ENCODE measurements at regions not wholly inside any gene's neighbourhood (a gene's known extent, or its start where the extent isn't known, plus 50 kb on each side); places are given as distances from the start of the nearest gene placed in this dataset.

- TF ChIP-seq CTCF (IDR thresholded peaks at IDR 0.05; ENCODE audit: borderline replicate concordance, extremely low read depth, insufficient read depth) = no peak
- FAIRE-seq = no peak
- intact Hi-C loops (cut with DNase I) = no loop called here
- H3K4me1 ChIP-seq (ENCODE audit: control insufficient read depth in 2 of 3, insufficient read depth in 2 of 3, low read depth in 1 of 3, low read length in 3 of 3) = no peaks in the 10 kb centered on the region
- H3K27me3 ChIP-seq (ENCODE audit: control insufficient read depth, insufficient read depth, low read length) = no peaks in the 10 kb centered on the region
- H3K9ac ChIP-seq (ENCODE audit: low read length in 3 of 3) = no peak overlapping the region
- no peak overlapping the region for H3K27ac ChIP-seq (ENCODE audit: low read depth in 2 of 2, low read length in 2 of 2)
- no peaks in the 10 kb centered on the region for H3K9me3 ChIP-seq (ENCODE audit: control insufficient read depth in 2 of 3, insufficient read depth in 1 of 3, low read length in 3 of 3)
- no peak overlapping the region for H3K4me3 ChIP-seq (ENCODE audit: low read length in 3 of 3)
- DNase-seq = no peak
- H3K36me3 ChIP-seq (ENCODE audit: control insufficient read depth in 2 of 3, insufficient read depth in 3 of 3, low read length in 3 of 3) = no peaks in the 10 kb centered on the region
These were observed 256.5 kb downstream of the TBC1D4 start for GRCh38 chr13:75225288-75226032.

- H3K9ac ChIP-seq (ENCODE audit: low read length in 3 of 3) = no peak overlapping the region
- intact Hi-C loops (cut with DNase I) = no loop called here
- H3K36me3 ChIP-seq (ENCODE audit: control insufficient read depth in 2 of 3, insufficient read depth in 3 of 3, low read length in 3 of 3) = no peaks in the 10 kb centered on the region
- H3K4me3 ChIP-seq (ENCODE audit: low read length in 3 of 3) = no peak overlapping the region
- H3K27ac ChIP-seq (ENCODE audit: low read depth in 2 of 2, low read length in 2 of 2) = no peak overlapping the region
- DNase-seq (no peak), FAIRE-seq (no peak)
- H3K4me1 ChIP-seq (ENCODE audit: control insufficient read depth in 2 of 3, insufficient read depth in 2 of 3, low read depth in 1 of 3, low read length in 3 of 3) = no peaks in the 10 kb centered on the region
- no peak for TF ChIP-seq CTCF (IDR thresholded peaks at IDR 0.05; ENCODE audit: borderline replicate concordance, extremely low read depth, insufficient read depth)
- no peaks in the 10 kb centered on the region for H3K27me3 ChIP-seq (ENCODE audit: control insufficient read depth, insufficient read depth, low read length)
- H3K9me3 ChIP-seq (ENCODE audit: control insufficient read depth in 2 of 3, insufficient read depth in 1 of 3, low read length in 3 of 3) = no peaks in the 10 kb centered on the region
These were observed 257.8 kb downstream of the TBC1D4 start for GRCh38 chr13:75224053-75224742.

- Histone ChIP-seq H3K4me3 (ENCODE audit: low read length in 3 of 3) (no peak overlapping the region), H3K36me3 (ENCODE audit: control insufficient read depth in 2 of 3, insufficient read depth in 3 of 3, low read length in 3 of 3) (no peaks in the 10 kb centered on the region), H3K27me3 (ENCODE audit: control insufficient read depth, insufficient read depth, low read length) (no peaks in the 10 kb centered on the region), H3K4me1 (ENCODE audit: control insufficient read depth in 2 of 3, insufficient read depth in 2 of 3, low read depth in 1 of 3, low read length in 3 of 3) (no peaks in the 10 kb centered on the region), H3K27ac (ENCODE audit: low read depth in 2 of 2, low read length in 2 of 2) (no peak overlapping the region), H3K9me3 (ENCODE audit: control insufficient read depth in 2 of 3, insufficient read depth in 1 of 3, low read length in 3 of 3) (no peaks in the 10 kb centered on the region), H3K9ac (ENCODE audit: low read length in 3 of 3) (no peak overlapping the region)
- DNase-seq = no peak
- FAIRE-seq = no peak
- TF ChIP-seq CTCF (IDR thresholded peaks at IDR 0.05; ENCODE audit: borderline replicate concordance, extremely low read depth, insufficient read depth) = no peak
- intact Hi-C loops (cut with DNase I) = no loop called here
These were observed 259.9 kb downstream of the TBC1D4 start for GRCh38 chr13:75222031-75222430.
